HepG2 (cell line): ENCODE measurements at regions not wholly inside any gene's neighbourhood (a gene's known extent, or its start where the extent isn't known, plus 50 kb on each side); places are given as distances from the start of the nearest gene placed in this dataset.

Experiments used
- ATAC-seq: fragments of 200-7000 bp; cut with Tn5 transposase; 3 replicates; pipeline ENCODE4 v1.9.1; 2020; ENCODE audit warnings: mild to moderate bottlenecking, moderate library complexity
- BruUV-seq: library from RNA; stranded (reverse); fragments of 400-500 nt; replicated peaks from 2 replicates; lab custom pipeline; 2021; lab: Mats Ljungman, UMichigan
- CTCF ChIA-PET: fragments of 300-600 bp; formaldehyde crosslinking; extraction: SDS; loops from one replicate; lab custom pipeline; 2021; ENCODE audit warnings: low total read pairs, inconsistent platforms, low intra/inter-chr PET ratio; lab: Yijun Ruan, JAX
- POLR2A ChIA-PET: fragments of 350-600 bp; sonication (Branson Sonifier 250); formaldehyde crosslinking; loops from one replicate; lab custom pipeline; 2020; ENCODE audit warnings: antibody characterized with exemption, inconsistent platforms; lab: Yijun Ruan, JAX
- DNase-seq: peaks from one replicate; pipeline ENCODE4 v3.0.0-alpha.2; 2015; ENCODE audit warnings: low spot score
- FAIRE-seq: peaks from 3 replicates; lab custom pipeline; 2011; peaks lifted over from hg19 to GRCh38; lab: Jason Lieb, UNC
- H2AFZ ChIP-seq: one replicate; pipeline ENCODE4 v1.6.1; 2011; ENCODE audit warnings: low read length, inconsistent platforms
- H3K27ac ChIP-seq: fragments of 300-600 bp; 3 replicates; pipeline ENCODE4 v1.8.0; 2011; ENCODE audit warnings: mixed run types, mild to moderate bottlenecking, mixed read lengths, low read length, inconsistent platforms; ENCODE audit not compliant: insufficient read depth; ENCODE audit errors: extremely low read length
- H3K27me3 ChIP-seq, 2 experiments: fragments of 200-600 bp in 1 of 2; 2 replicates in 1 of 2; 3 replicates in 1 of 2; pipeline versions ENCODE4 v1.6.0 to v1.8.0; 2011; ENCODE audit warnings: low read length in 2 of 2, mild to moderate bottlenecking in 2 of 2, moderate library complexity in 2 of 2, inconsistent platforms in 1 of 2; ENCODE audit not compliant: insufficient read depth in 2 of 2, control insufficient read depth in 1 of 2
- H3K36me3 ChIP-seq, 2 experiments: fragments of 200-600 bp in 1 of 2; replicated peaks in 1 of 2; 2 replicates in 1 of 2; 3 replicates in 1 of 2; pipeline versions ENCODE4 v1.5.1 to v1.8.0; 2011; ENCODE audit warnings: low read length in 2 of 2, inconsistent platforms in 1 of 2; ENCODE audit not compliant: insufficient read depth in 2 of 2, control insufficient read depth in 1 of 2
- H3K4me1 ChIP-seq: 2 replicates; pipeline ENCODE4 v1.5.1; 2012; ENCODE audit warnings: low read length, inconsistent platforms; ENCODE audit not compliant: insufficient read depth
- H3K4me2 ChIP-seq: 2 replicates; pipeline ENCODE4 v1.6.0; 2011; ENCODE audit warnings: low read depth, low read length, inconsistent platforms
- H3K4me3 ChIP-seq, 3 experiments: fragments of 200-600 bp in 1 of 3; sonication (generic), shearing (Covaris generic) in 1 of 3; replicated peaks in 1 of 3; 2 replicates each; pipeline ENCODE4 v1.5.1; 2011 to 2016; ENCODE audit warnings: low read length in 3 of 3, inconsistent platforms in 2 of 3, low read depth in 2 of 3, mild to moderate bottlenecking in 2 of 3, control low read depth in 1 of 3, mixed read lengths in 1 of 3; ENCODE audit not compliant: insufficient read depth in 1 of 3
- H3K79me2 ChIP-seq: one replicate; pipeline ENCODE4 v1.6.1; 2011; ENCODE audit warnings: low read length, inconsistent platforms; ENCODE audit not compliant: insufficient read depth
- H3K9ac ChIP-seq: 2 replicates; pipeline ENCODE4 v1.6.0; 2011; ENCODE audit warnings: mild to moderate bottlenecking, low read depth, low read length, inconsistent platforms; ENCODE audit not compliant: insufficient read depth
- H3K9me3 ChIP-seq: 2 replicates; pipeline ENCODE4 v1.5.1; 2012; ENCODE audit warnings: mild to moderate bottlenecking, low read length
- H4K20me1 ChIP-seq: 2 replicates; pipeline ENCODE4 v1.6.0; 2011; ENCODE audit warnings: inconsistent platforms, mild to moderate bottlenecking, low read length, moderate library complexity; ENCODE audit not compliant: insufficient read depth
- AGO2 ChIP-seq: fragments of 200-400 bp; formaldehyde crosslinking; optimal IDR thresholded peaks from 2 replicates; pipeline ENCODE3; 2017; ENCODE audit warnings: mild to moderate bottlenecking, low read depth, low read length, moderate library complexity
- IKZF5 ChIP-seq: IDR thresholded peaks from 2 replicates; pipeline ENCODE4 v1.6.1; 2018; ENCODE audit warnings: missing genetic modification reagents, mild to moderate bottlenecking, missing compliant biosample characterization
- MLXIP ChIP-seq: sonication (generic); formaldehyde crosslinking; IDR thresholded peaks from 2 replicates; pipeline ENCODE4 v1.9.0; 2021; ENCODE audit warnings: missing genetic modification reagents, borderline replicate concordance
- ZNF18 ChIP-seq: sonication (generic); formaldehyde crosslinking; IDR thresholded peaks from 2 replicates; pipeline ENCODE4 v1.8.0; 2022; ENCODE audit warnings: mild to moderate bottlenecking, missing genetic modification reagents; ENCODE audit not compliant: insufficient replicate concordance
- ZNF670 ChIP-seq: sonication (generic); formaldehyde crosslinking; IDR thresholded peaks from 2 replicates; pipeline ENCODE4 v1.8.0; 2022; ENCODE audit warnings: mild to moderate bottlenecking, missing genetic modification reagents, borderline replicate concordance
- WGBS: methylation state at CpG from one replicate; pipeline ENCODE4 v1.1.6; 2017; ENCODE audit warnings: low lambda C conversion rate; 5-methylcytosine and 5-hydroxymethylcytosine counted together
- in situ Hi-C: cut with HindIII; loops from 2 replicates; pipeline ENCODE4 v1.10.0; 2017; ENCODE audit warnings: low pct_unique_long_range_greater_than_20kb; ENCODE audit not compliant: extremely low pct_ligation_motif_present
- intact Hi-C: fragments of 100-400 bp; cut with micrococcal nuclease; formaldehyde crosslinking; loops from one replicate; pipeline ENCODE4 v1.10.0; 2022; ENCODE audit not compliant: unreplicated experiment

DNA sequence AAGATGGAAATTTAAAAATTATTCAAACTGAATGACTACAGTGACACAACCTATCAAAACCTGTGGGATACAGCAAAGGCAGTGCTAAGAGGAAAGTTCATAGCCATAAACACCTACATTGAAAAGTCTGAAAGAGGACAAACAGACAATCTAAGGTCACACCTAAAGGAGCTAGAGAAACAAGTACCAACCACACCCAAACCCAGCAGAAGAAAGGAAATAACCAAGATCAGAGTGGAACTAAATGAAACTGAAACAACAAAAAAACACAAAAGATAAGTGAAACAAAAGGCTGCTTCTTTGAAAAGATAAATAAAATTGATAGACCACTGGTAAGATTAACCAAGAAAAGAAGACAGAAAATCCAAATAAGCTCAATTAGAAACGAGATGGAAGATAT, 247.2 kb upstream of the ZNF804A start:
- FAIRE-seq (no peak), DNase-seq (no peak)
- CTCF ChIA-PET, result no interaction called here

More for the DNA sequence above, 247.2 kb upstream of the ZNF804A start:
- no peak for ATAC-seq
- WGBS, result 0% methylated on average over 1 of the region's 1 CpG
- Histone ChIP-seq H3K4me2 (no peak overlapping the region), H3K79me2 (no peaks in the 10 kb centered on the region), H3K4me1 (no peaks in the 10 kb centered on the region), H4K20me1 (no peaks in the 10 kb centered on the region), H3K27me3 (no peaks in the 10 kb centered on the region), H3K36me3 (no peaks in the 10 kb centered on the region), H3K9ac (no peak overlapping the region), H2AFZ (no peak overlapping the region), H3K9me3 (no peaks in the 10 kb centered on the region), H3K27ac (no peak overlapping the region), H3K4me3 (no peak overlapping the region)
- TF ChIP-seq ZNF670 (CRISPR knock-in tag) (no peak), ZNF18 (CRISPR knock-in tag) (no peak), MLXIP (no peak), IKZF5 (CRISPR knock-in tag) (no peak), AGO2 (no peak)
- intact Hi-C loops (no loop called here), in situ Hi-C loops (no loop called here)
- POLR2A ChIA-PET, result no interaction called here
- BruUV-seq, result no TSS peak
